HPDE6-E6E7 (cell line): ENCODE measurements at regions not wholly inside any gene's neighbourhood (a gene's known extent, or its start where the extent isn't known, plus 50 kb on each side); places are given as distances from the start of the nearest gene placed in this dataset.

Experiments used
- DNase-seq: peaks from one replicate; pipeline ENCODE4 v3.0.0; 2011; ENCODE audit warnings: missing footprints; ENCODE audit errors: extremely low spot score

DNA sequence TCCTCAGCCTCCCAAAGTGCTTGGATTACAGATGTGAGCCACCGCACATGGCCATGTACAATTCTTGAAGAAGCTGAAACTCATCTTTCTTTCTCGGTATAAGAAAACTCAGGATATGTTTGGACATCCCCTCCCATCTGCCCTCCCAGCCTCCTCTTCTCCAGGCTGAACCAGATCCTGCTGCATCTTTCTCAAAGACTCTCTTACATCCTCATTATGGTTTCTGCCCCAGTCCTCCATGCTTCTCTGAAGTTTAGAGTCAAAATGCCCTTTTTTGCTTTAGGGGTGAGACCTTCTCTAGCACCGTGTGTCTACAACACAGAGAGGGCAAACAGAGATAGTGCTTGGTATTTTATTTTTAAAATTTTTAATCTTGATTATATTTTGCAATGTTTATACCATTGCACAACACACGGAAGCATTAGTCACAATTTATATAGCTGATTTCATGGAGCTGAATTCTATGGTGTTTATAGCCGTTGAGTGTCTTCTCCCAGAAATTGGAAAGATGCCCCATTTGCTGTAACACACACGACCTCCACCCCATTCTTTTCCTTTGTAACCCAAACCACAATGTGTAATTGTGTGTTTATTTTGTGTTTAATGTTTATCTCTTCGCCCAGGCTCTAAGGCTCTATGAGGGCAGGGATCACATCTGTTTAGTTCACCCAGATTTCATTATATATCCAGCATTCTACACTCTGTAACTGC, 206.0 kb upstream of the TNP1 start:
- peak; percentile 16 for DNase-seq

DNA sequence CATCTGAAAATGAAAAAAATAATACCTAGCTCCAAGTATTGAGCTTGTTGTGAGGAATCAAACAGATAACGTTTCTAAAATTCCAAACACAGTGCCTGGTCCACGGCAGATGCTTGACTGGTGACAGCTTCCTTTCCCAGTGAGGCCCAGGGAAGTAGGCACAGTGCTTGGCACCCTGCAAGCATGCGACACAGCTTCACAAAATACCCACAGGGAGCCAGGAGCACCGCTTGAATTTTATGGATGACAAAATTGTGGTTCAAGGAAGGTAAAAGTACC, 205.1 kb upstream of the TNP1 start:
- DNase-seq: no peak

DNA sequence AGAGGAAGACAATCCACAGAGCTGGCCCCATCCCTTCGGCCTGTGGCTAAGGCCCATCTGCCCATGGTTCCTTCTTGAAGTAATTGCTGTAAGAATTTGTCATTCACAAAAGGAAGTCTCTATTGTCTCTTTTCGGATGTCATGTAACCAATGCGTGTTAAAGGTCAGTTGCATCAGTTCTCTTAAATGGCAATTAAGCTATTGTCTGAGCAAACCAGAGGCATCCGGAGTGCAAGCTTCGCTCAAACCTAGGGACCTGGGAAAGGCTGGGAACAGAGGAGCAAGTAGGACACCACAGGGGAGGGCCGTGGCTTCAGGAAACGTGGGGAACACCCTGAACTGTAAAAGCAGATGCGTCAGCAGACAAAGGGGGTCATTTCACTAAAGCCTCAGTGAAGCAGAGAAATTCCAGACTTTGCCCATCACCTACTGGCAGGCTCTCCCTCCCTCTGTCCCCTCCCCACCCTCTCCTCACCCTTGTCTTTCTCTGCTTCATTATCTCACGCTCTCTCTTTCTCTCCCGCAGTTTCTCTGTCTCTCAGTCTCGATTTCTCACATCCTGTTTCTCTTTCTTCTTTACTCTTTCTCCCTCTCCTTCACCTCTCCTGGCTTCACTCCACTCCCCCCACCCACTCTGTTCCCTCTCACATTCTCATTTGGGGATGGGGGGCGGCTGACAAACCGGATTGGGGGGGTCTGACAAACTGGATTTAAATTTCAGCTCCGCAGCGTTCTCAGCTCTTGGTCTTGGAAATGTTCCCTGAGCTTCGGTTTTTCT, 204.6 kb upstream of the TNP1 start:
- DNase-seq: no peak

DNA sequence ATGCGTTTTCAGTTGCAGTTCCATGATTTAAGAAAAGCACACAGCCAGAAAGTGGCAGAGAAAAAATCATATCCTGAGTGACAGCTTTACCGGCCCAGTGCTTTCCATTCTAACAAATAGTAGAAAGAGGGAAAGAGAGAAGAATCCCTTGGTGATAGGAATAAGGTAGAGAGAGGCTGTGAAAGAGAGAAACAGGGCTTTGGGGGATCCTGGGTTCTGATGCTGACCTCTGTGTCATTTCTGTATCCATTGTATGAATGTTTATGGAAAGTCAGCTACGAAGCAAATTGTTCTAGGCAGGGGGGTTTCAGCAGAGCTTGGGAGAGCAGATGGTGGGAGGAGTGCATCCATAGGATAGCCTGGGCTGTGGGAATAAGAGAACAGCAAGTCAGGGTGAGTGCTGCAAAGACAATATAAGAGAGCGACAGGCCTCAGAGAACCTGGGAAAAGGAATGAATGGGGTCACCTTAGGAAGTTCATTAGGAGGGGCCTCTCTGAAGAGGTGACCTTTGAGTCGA, 203.4 kb upstream of the TNP1 start:
- DNase-seq: no peak

DNA sequence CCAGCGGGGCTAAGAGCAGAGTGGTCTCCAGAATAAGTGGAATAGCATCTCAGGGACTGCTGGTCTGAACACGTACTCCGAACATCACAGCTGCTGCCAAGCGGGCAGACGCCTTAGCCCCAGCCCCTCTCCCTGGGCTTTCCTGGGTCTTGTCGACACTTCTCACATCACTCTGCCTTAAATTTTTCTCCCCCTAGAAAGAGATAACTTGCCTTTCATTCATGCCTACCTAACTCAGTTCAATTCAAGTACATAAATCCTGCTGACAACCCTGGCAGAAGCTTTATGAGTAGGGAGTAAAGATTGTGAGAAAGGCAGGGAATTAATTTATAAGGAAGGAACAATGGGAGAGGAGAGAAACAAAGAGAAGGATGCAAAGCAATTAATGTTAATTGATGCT, 202.9 kb upstream of the TNP1 start:
- DNase-seq: no peak

DNA sequence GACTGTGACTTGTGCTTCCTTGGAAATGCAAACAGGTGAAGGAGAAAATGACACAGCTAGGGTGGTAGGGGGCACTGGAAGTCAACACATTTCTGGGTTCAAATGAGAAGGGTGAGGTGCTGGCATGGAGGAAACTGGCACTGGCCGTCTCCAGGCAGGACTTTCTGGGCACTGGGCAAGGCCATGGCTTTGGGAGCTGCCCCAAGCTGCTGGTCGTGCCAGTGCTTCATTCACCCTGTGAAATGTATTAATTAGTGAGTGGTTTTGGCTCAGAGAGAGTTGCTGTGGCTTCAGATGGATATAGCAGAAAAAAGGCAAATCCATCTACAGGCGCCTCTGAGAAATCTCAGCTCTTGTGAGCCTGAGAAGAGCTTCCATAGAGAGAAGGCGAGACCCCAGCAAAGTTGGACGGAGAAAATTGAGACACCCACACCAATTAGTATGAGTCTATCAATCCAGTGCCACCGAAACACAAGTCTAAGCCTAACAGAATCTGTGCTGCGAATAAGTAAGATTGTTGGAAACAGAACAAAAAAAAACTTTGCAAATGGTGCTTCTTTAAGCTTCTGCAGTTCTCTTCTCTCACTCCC, 202.1 kb upstream of the TNP1 start:
- DNase-seq: no peak

DNA sequence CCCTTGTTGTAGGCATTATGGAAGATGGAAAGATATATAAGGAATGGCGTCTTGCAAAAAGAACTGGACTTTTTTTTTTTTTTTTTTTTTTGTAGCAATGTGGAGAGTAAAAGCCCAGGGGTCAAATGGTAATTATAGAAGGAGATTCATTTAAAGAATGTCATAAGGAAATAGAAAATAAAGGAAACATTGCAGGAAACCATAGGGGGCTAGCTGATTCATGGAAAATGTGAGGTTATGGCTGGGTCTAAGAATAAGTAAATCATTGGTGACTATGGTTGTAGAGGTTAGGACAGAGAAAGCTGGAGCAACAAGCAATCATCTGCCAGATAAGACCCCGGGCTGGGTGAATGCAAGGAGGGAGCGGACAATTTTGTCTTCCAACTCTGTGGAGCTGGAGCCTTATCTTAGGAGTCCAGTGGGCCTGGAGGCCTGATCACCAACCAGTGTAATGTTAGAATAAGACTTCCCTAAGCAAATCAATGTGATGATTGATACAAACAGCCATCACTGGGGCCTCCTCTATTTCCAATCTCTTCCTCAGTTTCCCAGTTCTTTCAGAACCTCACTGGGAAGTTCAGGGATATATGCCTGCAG, 201.2 kb upstream of the TNP1 start:
- DNase-seq: no peak

DNA sequence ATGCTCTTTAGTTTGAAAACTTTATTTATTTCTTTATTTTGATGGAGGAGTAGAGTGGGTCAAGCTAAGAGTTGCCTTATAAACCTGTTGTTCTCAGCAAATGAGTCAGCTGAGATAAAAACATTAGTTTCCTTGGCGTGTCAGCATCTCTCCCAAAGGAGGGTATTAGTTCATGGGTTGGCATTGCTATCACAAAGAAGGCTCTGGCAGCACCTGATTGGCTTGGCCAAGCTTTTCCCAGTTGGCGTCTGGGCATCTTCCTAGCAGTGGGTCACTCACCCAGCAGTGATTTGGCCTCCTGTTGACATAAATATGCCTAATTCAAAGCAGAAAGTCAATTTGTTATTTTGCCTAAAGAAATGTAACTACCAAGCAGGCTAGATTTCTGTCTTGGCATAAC, 200.7 kb upstream of the TNP1 start:
- DNase-seq: no peak

DNA sequence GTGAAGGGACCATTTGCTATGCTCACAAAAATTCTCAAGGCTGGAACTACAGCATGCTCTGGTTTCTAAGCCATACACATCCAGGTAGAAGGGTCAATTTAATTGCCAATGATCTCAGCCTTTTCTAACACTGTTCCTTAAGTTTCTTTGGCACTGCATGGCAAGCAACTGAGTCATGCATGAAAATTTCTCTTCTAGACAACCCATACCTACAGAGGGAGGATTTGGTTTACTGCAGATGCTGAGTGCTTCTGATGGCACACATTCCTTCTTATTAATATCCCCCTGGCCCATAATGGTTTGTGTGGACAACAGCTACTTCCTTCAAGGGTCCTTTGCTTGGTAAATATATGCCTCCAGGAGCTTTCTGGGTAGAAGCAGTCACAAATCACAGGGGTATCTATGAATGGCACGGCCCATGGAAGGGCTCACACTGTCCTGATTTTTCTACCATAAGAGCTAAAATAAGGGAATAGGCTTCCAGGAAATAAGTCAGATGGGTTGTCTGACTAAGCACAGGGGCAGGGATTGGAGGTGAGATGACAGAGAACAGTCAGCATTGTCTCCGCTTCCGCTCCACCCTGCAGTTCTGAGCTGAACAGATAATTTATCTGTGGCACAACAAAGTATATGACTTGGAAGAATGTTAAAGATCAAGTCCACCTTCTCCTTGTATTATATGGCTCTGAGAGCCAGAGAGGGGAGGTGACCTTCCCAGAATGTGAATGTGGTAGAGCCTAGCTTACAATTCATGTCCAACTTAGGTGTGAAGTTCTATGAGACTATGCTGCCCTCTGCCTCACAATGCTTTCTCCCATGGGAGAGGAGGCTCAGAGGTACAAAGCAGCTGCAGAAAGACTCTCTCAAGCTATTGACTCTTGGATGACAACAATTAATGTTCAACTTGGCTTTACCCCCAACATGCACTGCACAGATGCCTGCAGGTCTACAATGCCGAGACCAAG, 199.2 kb upstream of the TNP1 start:
- DNase-seq: no peak

DNA sequence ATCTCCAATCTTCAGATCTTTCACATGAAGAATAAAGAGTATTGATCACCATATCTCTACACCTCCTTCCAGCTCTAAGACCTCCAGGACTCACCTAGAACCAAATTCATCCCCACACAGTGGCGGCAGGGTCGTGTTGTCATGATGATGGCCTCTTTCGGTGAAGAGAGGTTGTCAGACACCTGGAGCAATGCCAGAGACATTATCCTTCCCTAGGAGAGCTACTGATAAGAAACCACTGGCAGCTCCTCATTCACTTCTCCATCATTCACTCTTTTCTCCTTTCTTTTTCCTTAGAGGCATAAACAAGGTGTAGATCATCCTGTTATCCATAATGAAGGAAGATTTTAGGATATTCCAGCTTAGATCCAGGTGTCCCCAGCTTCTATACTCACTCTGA, 197.9 kb upstream of the TNP1 start:
- no peak for DNase-seq

DNA sequence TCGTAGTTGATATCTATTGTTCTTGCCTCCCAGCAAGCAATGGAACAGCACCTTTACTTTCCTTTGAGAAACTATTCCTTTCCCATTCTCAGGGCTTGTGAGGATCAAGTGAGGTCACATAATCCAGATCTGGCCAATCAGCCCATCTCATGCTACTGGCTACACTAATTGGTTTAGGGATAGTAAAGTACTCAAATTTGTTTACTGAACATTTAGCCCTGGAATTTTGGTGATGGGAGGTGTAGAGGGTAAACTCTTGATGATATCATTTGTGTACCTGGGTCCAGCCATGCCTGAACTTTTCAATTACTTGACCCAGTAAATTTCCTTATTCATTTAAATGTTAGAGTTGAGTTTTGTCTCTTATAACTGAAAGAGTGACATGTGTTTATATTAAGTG, 195.8 kb upstream of the TNP1 start:
- no peak for DNase-seq

DNA sequence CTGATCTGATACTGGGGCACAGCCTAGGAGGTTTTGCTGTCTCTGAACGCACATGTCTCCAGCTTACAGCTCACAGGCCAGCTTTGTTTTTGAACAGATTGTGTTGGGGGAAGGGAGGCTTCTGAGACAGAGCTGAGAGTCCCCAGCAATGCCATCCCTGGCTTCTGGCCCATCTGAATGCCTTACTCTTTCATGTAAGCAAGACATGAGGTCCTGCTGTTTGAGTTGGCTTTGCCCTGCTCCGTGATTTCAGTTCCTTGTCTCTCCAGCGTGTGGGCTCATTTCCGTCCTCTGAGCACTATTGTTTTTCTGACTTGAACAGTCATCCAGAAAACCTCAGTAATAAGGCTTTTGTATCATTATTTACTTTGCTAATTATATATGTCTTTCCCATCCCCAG, 194.9 kb upstream of the TNP1 start:
- no peak for DNase-seq

DNA sequence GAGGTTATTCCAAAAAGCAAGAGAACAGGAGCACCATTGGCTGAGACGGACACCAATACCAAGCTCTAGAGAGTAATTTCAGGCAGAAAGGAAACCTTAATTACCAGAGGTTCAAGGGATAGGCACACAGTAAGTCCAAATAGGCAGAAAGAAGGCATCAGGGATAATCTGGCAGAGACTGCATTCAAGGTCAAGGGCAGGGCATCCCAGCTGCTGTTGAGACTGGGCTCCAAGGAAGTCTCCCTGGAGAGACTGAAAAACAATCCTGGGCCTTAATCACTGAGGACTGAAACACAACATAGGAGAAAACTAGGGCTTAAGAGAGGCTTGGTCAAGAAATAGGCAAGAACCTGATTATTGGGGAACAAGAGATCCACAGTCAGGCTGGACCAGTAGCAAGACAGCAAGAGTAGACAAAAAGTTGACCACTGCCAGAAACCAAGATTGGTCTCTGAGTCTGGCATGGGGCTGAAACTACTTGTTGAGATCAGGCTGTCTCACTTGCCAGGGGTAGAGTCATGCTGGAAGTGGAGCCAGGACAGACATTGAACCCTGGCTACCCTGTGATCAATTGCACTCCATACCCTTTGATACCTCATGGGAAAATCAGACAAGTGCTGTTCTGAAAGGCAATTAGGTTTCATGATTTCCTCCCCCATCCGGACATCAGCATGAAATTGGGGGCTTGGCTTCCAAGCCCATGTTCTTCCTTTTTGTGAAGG, 193.2 kb upstream of the TNP1 start:
- DNase-seq: no peak

DNA sequence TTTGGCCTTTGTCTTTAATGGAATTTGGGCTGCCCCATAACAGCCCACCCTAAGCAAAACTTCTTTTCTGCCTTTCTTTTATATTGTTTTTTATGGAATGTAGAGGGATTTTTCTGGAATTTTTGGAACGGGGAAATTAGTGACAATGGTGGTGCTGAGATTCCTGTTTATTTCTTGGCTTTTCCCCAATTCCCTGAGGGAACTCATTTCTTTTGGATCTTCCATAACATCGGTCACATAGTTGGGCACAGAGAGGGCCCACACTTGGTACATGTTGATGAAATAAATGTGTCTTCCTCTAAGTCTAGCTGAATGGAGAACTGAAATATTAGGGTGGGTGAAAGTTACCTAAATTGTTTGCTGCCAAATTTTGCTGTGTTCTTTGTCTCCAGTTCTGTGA, 191.6 kb upstream of the TNP1 start:
- no peak for DNase-seq

DNA sequence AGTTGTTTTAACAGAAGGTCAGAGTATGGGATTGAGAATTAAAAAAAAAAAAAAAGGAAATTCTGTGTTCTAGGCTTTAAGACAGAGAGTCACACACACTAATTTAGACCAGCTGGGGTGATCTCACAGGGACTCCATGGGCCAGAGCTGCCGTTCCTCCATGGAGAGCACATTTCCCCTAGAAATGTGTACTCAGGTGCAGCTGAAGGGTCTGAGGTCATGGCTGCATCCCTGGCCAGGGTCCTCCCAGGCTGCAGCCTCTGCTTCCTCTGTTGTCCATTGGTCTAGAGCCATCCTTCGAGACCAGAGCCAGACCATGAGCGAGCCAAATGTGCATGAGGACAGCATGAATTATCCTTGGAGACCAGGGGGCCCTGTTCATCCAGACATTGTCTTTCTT, 190.1 kb upstream of the TNP1 start:
- no peak for DNase-seq

DNA sequence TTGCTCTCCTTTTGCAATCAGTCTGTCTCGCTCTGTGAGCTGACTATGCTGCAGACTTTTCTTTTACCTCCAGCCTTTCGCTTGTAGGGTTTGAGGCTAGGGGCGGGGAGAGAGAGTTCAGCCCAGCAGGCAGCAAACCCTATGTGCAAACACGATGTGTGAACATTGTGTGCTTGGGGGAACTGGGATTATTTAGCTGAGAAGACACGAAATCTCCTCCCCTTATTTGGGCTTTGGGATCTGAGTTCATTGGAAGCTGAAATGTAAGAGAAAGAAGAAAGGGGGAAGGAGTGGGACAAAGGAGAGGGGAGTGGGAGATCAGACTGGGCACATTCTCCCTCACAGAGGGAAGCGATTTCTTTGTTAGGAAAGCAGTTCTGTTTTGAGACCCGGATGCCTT, 189.6 kb upstream of the TNP1 start:
- DNase-seq: no peak

DNA sequence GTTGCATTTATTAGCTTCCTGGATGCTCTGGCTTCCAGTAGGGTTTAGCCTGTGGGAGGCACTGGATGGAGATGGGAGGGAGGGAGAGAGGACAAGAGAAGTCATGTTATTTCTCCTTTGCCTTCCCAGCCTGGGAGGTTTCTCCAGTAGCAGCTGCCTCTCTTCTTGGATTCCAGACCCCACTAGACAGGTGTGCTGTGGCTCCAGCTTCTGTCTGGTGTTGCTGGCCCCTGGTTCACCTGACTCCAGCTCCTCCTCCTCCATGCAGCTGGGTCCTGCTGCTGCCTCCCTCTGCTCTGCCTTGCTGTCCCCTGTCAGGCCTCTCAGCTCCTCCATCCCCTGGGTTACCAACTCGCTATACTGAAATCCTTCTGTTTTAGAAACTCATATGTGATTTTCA, 188.9 kb upstream of the TNP1 start:
- no peak for DNase-seq

DNA sequence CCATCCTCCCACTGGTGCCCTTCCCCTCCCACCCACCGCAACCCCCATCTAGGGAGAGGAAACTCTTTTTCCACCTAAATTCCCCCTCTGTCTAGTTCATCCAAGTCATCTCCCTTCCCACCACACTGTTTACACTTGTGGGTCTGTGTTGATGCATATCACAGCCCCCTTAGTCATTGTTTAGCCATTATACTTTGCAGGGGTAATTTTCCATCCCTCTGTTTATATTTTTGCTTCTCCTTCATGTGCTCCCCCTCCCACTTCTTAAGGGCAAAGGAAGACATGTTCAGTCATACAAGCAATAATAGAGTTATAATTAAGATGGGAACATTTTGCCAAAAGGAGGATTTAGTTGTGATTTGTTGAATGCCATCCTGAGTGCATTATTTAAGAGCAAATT, 187.8 kb upstream of the TNP1 start:
- no peak for DNase-seq

DNA sequence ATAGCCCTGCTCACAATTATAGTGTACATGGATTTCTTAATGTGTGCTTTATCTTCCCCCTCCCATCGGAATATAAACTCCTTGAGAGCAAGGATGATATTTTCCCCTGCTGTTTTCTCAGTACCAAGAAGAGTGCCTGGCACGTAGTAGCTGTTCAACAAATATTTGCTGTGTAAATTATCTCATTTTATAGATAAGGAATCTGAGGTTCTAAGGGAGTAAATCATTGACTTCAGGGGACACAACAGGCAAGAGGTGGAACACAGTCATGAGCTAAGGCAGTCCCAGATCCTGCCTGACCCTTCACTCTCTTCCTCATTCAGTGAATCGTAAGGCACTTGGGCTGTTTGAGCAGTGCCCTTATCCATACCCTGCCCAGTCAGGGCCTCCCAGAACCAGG, 187.3 kb upstream of the TNP1 start:
- no peak for DNase-seq

DNA sequence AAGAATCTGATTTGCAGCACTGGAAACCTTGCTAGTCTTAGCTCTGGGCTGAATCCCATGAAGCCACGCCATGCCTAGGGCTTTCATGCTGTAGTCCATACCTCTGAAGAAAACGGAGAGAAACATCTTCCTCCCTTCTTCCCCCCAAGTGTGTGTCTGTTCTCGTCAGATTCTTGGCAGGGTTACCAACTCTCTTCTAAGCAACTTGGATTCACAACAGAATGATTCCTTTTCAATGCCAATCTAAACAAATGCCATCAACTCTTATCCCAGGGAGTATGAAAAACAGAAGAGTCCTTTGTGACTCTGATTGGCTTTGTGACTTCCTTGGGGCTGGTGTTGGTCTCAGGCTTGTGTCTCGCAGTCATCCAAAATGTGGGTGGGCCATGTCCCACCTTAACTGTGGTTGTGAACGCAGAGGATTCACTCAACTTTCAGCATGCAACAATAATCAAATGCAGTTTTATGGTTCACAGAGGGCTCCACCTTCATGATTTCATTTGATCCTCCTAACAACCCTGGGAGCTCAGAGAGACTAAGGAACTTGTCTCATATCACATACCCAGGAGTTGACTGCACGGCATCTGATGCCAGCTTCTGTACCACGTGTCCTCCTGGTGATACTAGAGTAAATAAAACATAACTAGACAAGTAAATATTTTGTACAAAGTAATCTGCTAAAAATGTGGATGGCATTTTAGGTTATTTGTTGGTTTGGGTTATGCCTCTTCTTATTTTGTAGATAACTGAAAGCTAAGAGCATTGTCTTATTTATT, 186.0 kb upstream of the TNP1 start:
- DNase-seq: no peak
